Ectodermal cell (in vitro differentiated cells): ENCODE measurements at regions not wholly inside any gene's neighbourhood (a gene's known extent, or its start where the extent isn't known, plus 50 kb on each side); places are given as distances from the start of the nearest gene placed in this dataset.

Experiments used
- H3K27ac ChIP-seq: 2 replicates; pipeline ENCODE4 v1.7.0; 2013; ENCODE audit warnings: mild to moderate bottlenecking, low read depth, low read length; ENCODE audit not compliant: insufficient read depth, poor library complexity, severe bottlenecking
- H3K27me3 ChIP-seq: 2 replicates; pipeline ENCODE4 v1.7.0; 2013; ENCODE audit warnings: mild to moderate bottlenecking, low read length; ENCODE audit not compliant: insufficient read depth, control insufficient read depth, poor library complexity, severe bottlenecking
- H3K36me3 ChIP-seq: one replicate; pipeline ENCODE4 v1.7.0; 2013; ENCODE audit warnings: low read length; ENCODE audit not compliant: control insufficient read depth, insufficient read depth
- H3K4me1 ChIP-seq: one replicate; pipeline ENCODE4 v1.7.0; 2013; ENCODE audit warnings: low read length; ENCODE audit not compliant: control insufficient read depth, insufficient read depth
- H3K4me3 ChIP-seq: 2 replicates; pipeline ENCODE4 v1.7.0; 2013; ENCODE audit warnings: low read depth, low read length, control low read depth; ENCODE audit not compliant: insufficient read depth
- H3K9me3 ChIP-seq: 2 replicates; pipeline ENCODE4 v1.7.0; 2013; ENCODE audit warnings: mild to moderate bottlenecking, low read length, moderate library complexity; ENCODE audit not compliant: control insufficient read depth
- WGBS, 2 experiments: methylation state at CpG; one replicate each; pipeline ENCODE4 v1.1.7; 2013; ENCODE audit warnings: missing lambda C conversion rate in 2 of 2; 5-methylcytosine and 5-hydroxymethylcytosine counted together

DNA sequence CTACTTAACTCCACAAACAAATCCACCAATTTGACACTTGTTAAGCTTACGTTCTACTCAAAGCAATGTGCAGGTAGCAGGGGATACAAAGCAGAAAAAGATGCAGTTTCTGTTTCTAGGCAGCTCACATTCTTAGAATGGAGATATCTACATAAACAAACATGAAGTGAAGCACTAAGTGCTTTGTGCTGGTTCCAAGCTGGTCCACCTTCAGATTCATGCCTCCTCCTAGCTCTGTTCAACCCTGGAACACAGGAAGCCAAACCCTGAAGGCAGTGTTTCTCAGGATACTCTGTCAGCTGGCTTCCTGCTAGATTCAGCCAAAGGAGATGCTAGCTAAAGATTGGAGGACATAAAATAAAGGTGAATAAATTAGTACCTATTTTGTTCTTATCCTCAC is 55.3 kb upstream of the NOL4 start:
- Histone ChIP-seq H3K4me3 (no peak overlapping the region), H3K36me3 (no peaks in the 10 kb centered on the region), H3K27ac (no peak overlapping the region), H3K4me1 (no peaks in the 10 kb centered on the region), H3K27me3 (no peaks in the 10 kb centered on the region), H3K9me3 (no peaks in the 10 kb centered on the region)
- WGBS, 2 experiments = 87 to 93% methylated on average over 1 of the region's 1 CpG

DNA sequence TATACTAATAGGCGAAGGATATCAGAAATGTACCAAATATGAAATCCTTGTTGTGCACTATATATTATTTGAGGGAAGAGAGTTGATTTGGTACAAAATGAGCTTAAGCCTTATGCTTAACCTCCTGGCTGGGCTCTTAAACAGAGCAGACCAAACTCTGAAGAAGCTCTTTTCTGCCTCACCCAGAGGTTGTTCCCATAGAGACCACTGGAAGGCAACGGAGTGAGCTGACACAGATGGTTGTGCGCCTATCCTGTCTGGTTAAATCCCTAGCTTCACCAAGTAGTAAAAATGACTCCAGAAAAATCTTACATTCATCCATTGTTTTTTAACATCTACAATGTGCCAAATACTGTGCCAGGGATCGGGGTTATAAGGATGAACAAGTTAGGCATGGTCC is 55.9 kb upstream of the NOL4 start:
- H3K27ac ChIP-seq = no peak overlapping the region
- no peaks in the 10 kb centered on the region for H3K36me3 ChIP-seq
- no peaks in the 10 kb centered on the region for H3K9me3 ChIP-seq
- WGBS, 2 experiments = 79 to 85% methylated on average over 3 to 4 of the region's 4 CpGs
- H3K4me1 ChIP-seq = no peaks in the 10 kb centered on the region
- no peak overlapping the region for H3K4me3 ChIP-seq
- H3K27me3 ChIP-seq = no peaks in the 10 kb centered on the region

DNA sequence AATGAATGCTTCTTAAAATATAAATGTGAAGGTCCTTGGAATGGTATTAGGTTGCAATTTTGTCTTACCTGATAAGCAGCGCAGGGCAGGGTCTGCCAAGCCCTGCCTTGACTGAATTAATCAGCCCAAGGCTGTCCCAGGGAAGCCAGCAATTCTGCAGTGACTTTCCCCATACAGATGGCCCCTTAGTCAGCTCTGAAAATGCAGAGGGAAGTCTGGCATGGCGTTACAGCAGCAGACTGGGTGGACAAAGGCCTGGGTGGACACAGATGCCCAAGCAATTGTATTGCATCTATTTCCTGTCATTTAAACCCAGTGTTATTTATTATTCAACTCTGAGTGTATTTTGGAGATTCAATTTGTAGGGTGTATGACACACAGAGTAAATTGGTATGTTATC is 56.6 kb upstream of the NOL4 start:
- H3K4me3 ChIP-seq = no peak overlapping the region
- no peaks in the 10 kb centered on the region for H3K9me3 ChIP-seq
- WGBS, 2 experiments = 83 to 92% methylated on average over 2 of the region's 2 CpGs
- no peaks in the 10 kb centered on the region for H3K36me3 ChIP-seq
- H3K4me1 ChIP-seq = no peaks in the 10 kb centered on the region
- H3K27ac ChIP-seq = no peak overlapping the region
- H3K27me3 ChIP-seq = no peaks in the 10 kb centered on the region

DNA sequence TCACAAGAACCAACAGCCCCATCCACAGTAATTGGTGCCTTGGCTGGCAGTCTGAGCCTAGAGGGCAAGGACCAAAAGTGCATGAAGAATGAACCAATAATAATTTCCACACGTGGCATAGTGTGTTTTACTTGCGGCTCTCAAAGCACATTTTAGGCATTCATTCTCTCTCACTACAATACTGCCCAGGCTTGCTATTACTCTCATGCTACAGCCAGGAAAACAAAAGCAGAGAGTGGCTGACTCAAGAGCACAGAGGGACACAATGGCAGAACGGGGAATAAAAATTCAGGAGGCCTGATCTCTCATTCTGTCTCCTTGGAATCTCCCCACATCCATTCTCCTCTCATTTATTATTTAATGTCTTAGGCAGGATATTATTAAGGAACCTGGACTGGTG is 57.0 kb upstream of the NOL4 start:
- H3K27ac ChIP-seq = no peak overlapping the region
- no peaks in the 10 kb centered on the region for H3K27me3 ChIP-seq
- H3K4me3 ChIP-seq = no peak overlapping the region
- 79 to 85% methylated on average over 3 of the region's 3 CpGs for WGBS, 2 experiments
- H3K9me3 ChIP-seq = no peaks in the 10 kb centered on the region
- no peaks in the 10 kb centered on the region for H3K4me1 ChIP-seq
- H3K36me3 ChIP-seq = no peaks in the 10 kb centered on the region

DNA sequence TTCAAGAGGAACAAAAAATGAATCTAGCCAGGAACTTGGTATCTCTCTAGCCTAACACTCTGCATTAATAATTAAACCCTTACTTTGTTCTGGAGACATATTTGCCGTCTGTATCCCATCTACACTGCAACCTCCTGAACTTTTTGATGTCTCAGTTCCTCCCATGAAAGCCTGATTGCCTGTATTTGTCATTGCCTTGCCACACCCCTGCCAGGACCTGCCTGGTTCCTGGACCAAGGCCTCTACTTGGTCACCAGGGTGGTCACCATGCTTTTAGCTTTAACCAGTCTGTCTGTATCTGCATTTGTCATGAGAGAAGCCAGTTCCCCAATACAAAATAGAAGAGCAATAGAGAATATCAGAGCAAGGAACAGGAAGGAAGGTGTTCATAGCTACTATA is 58.8 kb upstream of the NOL4 start:
- WGBS, 2 experiments = 87 to 91% methylated on average over 1 of the region's 1 CpG
- no peaks in the 10 kb centered on the region for H3K4me1 ChIP-seq
- no peaks in the 10 kb centered on the region for H3K9me3 ChIP-seq
- no peak overlapping the region for H3K4me3 ChIP-seq
- no peak overlapping the region for H3K27ac ChIP-seq
- H3K27me3 ChIP-seq = no peaks in the 10 kb centered on the region
- no peaks in the 10 kb centered on the region for H3K36me3 ChIP-seq

DNA sequence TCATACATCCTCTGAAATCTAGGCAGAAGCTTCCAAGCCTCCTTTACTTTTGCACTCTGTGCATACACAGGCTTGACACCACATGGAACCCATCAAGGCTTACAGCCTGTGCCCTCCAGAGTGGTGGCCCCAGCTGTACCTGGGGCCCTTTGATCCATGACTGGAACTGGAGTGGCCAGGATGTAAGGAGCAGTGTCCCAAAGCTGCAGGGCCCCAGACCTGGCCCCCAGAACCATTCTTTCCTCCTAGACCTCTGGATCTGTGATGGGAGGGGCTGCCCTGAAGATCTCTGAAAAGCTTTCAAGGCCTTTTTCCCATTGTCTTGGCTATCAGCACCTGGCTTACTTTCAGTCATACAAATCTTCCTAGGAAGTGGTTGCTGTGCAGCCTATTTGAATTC is 63.1 kb upstream of the NOL4 start:
- no peak overlapping the region for H3K4me3 ChIP-seq
- H3K27me3 ChIP-seq = no peaks in the 10 kb centered on the region
- H3K9me3 ChIP-seq = no peaks in the 10 kb centered on the region
- H3K36me3 ChIP-seq = no peaks in the 10 kb centered on the region
- no peaks in the 10 kb centered on the region for H3K4me1 ChIP-seq
- no peak overlapping the region for H3K27ac ChIP-seq

DNA sequence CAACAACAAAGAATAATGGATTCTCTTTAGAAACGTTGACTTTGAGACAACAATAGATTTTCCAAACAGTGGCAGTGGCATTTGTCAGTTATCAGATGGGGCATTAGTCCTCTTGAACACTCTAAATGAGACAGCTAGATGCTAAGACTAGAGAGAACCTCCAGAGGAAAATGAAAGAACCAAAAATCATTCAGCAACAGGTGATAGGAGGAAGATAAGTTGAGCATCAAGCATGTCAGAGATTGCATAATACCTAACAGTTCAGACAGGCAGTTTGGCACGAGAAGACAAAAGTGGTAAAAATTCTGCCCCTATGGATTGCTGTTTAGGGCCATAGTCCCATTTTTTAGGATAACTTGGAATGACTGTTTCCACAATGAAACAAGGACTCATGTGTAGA is 67.9 kb upstream of the NOL4 start:
- 89 to 96% methylated on average over 2 of the region's 2 CpGs for WGBS, 2 experiments
- H3K4me1 ChIP-seq = no peaks in the 10 kb centered on the region

DNA sequence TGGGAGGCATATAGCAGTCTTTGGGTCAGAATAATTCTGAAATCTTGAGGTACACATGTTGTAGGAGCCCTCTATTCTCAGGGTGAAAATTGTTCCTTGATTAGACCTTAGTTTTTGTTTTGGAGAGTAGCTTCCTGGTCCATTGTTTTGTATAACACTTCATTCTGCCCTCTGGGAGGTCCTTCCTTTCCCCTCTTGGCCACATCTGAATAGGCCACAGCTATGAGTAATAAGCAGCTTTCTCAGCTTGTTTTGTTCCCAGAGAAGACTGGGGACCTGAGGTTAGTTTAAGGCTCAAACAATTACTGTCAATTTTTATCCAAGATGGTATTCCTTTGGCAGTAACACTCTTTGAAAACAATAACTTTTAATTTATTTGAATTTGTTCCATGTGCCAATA is 72.6 kb upstream of the NOL4 start:
- Histone ChIP-seq H3K36me3 (no peaks in the 10 kb centered on the region), H3K9me3 (no peaks in the 10 kb centered on the region), H3K4me1 (no peaks in the 10 kb centered on the region), H3K27me3 (no peaks in the 10 kb centered on the region), H3K4me3 (no peak overlapping the region), H3K27ac (no peak overlapping the region)

More for the DNA sequence above, 67.9 kb upstream of the NOL4 start:
- Histone ChIP-seq H3K36me3 (no peaks in the 10 kb centered on the region), H3K9me3 (no peaks in the 10 kb centered on the region), H3K27ac (no peak overlapping the region), H3K4me3 (no peak overlapping the region), H3K27me3 (no peaks in the 10 kb centered on the region)

DNA sequence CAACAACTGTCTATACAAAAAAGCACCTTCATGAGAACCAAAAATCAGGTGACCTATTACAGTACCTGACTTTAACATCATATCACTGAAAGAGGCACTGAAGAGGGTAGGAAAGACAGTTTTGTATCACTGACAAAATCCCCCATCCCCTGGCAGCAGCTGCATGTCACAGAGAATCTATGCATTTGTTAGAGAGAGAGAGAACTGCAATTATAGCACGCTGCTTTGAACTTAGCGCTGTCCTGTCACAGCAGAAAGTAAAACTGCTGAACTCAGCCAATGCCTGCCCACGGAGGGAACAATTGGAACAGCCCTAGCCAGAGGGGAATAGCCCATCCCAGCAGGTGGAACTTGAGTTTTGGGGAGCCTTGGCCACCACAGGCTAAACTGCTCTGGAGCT is 75.1 kb upstream of the NOL4 start:
- no peaks in the 10 kb centered on the region for H3K9me3 ChIP-seq
- H3K27me3 ChIP-seq = no peaks in the 10 kb centered on the region
- H3K4me1 ChIP-seq = no peaks in the 10 kb centered on the region
- H3K4me3 ChIP-seq = no peak overlapping the region
- H3K36me3 ChIP-seq = no peaks in the 10 kb centered on the region
- H3K27ac ChIP-seq = no peak overlapping the region
- 84 to 87% methylated on average over 3 of the region's 3 CpGs for WGBS, 2 experiments

DNA sequence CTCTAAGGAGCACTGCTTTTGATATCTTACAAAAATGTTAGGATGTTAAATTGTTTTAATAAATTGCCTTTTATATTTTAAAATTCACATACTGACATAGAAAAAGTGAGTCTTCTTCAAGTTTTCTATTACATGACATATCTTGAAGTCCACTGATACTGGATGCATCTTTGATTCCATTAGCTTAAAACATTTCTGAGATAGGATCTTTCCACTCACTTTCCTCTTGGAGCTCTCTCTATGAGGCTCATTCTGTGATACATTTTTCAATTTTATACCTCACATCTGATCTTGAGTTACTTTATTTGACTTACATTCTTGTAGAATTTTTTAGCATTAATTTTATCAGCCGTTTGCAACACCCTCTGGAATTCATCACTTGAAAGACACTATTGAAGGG is 86.8 kb upstream of the NOL4 start:
- H3K27me3 ChIP-seq = no peaks in the 10 kb centered on the region
- H3K9me3 ChIP-seq = no peaks in the 10 kb centered on the region
- H3K27ac ChIP-seq = no peak overlapping the region
- no peaks in the 10 kb centered on the region for H3K4me1 ChIP-seq
- no peaks in the 10 kb centered on the region for H3K36me3 ChIP-seq
- WGBS, 2 experiments = no CpG with 5 or more reads among the region's 1 CpG
- H3K4me3 ChIP-seq = no peak overlapping the region

DNA sequence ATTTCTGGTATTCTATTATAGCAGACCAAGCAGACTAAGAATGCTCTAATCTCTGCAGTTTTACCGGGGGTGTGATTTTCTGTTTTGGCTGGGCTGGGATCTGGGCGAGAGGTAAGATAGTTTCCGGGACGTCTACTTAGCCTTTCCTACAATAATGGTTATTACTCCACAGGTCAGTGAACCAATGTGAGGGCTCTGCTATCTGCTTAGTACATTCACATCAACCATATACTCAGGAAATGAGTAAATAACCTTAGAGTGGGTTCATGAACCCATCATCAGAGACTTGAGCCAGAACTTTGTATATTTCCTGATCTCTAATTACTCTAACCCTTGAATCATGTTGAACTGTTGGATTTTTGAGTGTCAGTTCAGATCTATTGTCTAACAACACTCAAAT is 90.1 kb upstream of the NOL4 start:
- H3K27me3 ChIP-seq = no peaks in the 10 kb centered on the region
- no peaks in the 10 kb centered on the region for H3K9me3 ChIP-seq
- no peaks in the 10 kb centered on the region for H3K36me3 ChIP-seq
- 91 to 93% methylated on average over 4 of the region's 4 CpGs for WGBS, 2 experiments
- no peaks in the 10 kb centered on the region for H3K4me1 ChIP-seq
- H3K4me3 ChIP-seq = no peak overlapping the region
- H3K27ac ChIP-seq = no peak overlapping the region
